ENCODE measurements at regions not wholly inside any gene's neighbourhood (a gene's known extent, or its start where the extent isn't known, plus 50 kb on each side); places are given as distances from the start of the nearest gene placed in this dataset.
A peak's percentile ranks its signal among the peaks of the same experiment; 100 is the strongest.
"Not testable (repeated sequence)": the region's sequence is repeated elsewhere in the genome, so short reads cannot be mapped to it uniquely, and the experiment has no call there.

GRCh38 chr2:106339609-106340008 lies 128.6 kb downstream of the RGPD3 start:
- 72% methylated on average over 3 of the region's 3 CpGs for WGBS
- DNase-seq (ENCODE audit: low read depth in 6 of 9, low spot score in 9 of 9): peak in 2 of 9 donors; percentile 18 to 43
- Histone ChIP-seq H3K27me3 (ENCODE audit: control insufficient read depth in 2 of 2, insufficient read depth in 1 of 2, low read length in 1 of 2) (no peaks in the 10 kb centered on the region), H3K4me3 (ENCODE audit: low read length in 2 of 2) (no peak overlapping the region), H3K27ac (ENCODE audit: low read depth in 1 of 2, low read length in 1 of 2) (no peak overlapping the region), H3K9me3 (ENCODE audit: control insufficient read depth in 2 of 2, insufficient read depth in 1 of 2, low read length in 1 of 2) (peaks cover 0 to 7% of the 10 kb centered on the region in 2 donors), H3K36me3 (ENCODE audit: control insufficient read depth in 2 of 2, insufficient read depth in 2 of 2, low read length in 1 of 2) (no peaks in the 10 kb centered on the region), H3K4me1 (ENCODE audit: control insufficient read depth in 2 of 2, insufficient read depth in 2 of 2, low read length in 2 of 2) (peaks cover 0 to 2% of the 10 kb centered on the region in 2 donors)

GRCh38 chr2:106339132-106339531 lies 129.1 kb downstream of the RGPD3 start:
- H3K4me3 ChIP-seq (ENCODE audit: low read length in 2 of 2): no peak overlapping the region
- H3K9me3 ChIP-seq (ENCODE audit: control insufficient read depth in 2 of 2, insufficient read depth in 1 of 2, low read length in 1 of 2): peaks cover 0 to 7% of the 10 kb centered on the region in 2 donors
- no peak overlapping the region for H3K27ac ChIP-seq (ENCODE audit: low read depth in 1 of 2, low read length in 1 of 2)
- H3K4me1 ChIP-seq (ENCODE audit: control insufficient read depth in 2 of 2, insufficient read depth in 2 of 2, low read length in 2 of 2): peaks cover 0 to 2% of the 10 kb centered on the region in 2 donors
- no peak for DNase-seq (ENCODE audit: low read depth in 6 of 9, low spot score in 9 of 9)
- 96% methylated on average over 5 of the region's 5 CpGs for WGBS
- H3K27me3 ChIP-seq (ENCODE audit: control insufficient read depth in 2 of 2, insufficient read depth in 1 of 2, low read length in 1 of 2): no peaks in the 10 kb centered on the region
- H3K36me3 ChIP-seq (ENCODE audit: control insufficient read depth in 2 of 2, insufficient read depth in 2 of 2, low read length in 1 of 2): no peaks in the 10 kb centered on the region

GRCh38 chr2:106338043-106338442 lies 130.2 kb downstream of the RGPD3 start:
- no peaks in the 10 kb centered on the region for H3K36me3 ChIP-seq (ENCODE audit: control insufficient read depth in 2 of 2, insufficient read depth in 2 of 2, low read length in 1 of 2)
- no peak for DNase-seq (ENCODE audit: low read depth in 6 of 9, low spot score in 9 of 9)
- peaks cover 0 to 2% of the 10 kb centered on the region in 2 donors for H3K4me1 ChIP-seq (ENCODE audit: control insufficient read depth in 2 of 2, insufficient read depth in 2 of 2, low read length in 2 of 2)
- WGBS: 95% methylated on average over 5 of the region's 5 CpGs
- H3K27ac ChIP-seq (ENCODE audit: low read depth in 1 of 2, low read length in 1 of 2): no peak overlapping the region
- H3K4me3 ChIP-seq (ENCODE audit: low read length in 2 of 2): no peak overlapping the region
- peaks cover 0 to 4% of the 10 kb centered on the region in 2 donors for H3K9me3 ChIP-seq (ENCODE audit: control insufficient read depth in 2 of 2, insufficient read depth in 1 of 2, low read length in 1 of 2)
- H3K27me3 ChIP-seq (ENCODE audit: control insufficient read depth in 2 of 2, insufficient read depth in 1 of 2, low read length in 1 of 2): no peaks in the 10 kb centered on the region

- DNase-seq (ENCODE audit: low read depth in 6 of 9, low spot score in 9 of 9): no peak
- no peaks in the 10 kb centered on the region for H3K27me3 ChIP-seq (ENCODE audit: control insufficient read depth in 2 of 2, insufficient read depth in 1 of 2, low read length in 1 of 2)
- no peak overlapping the region for H3K4me3 ChIP-seq (ENCODE audit: low read length in 2 of 2)
- no peak overlapping the region for H3K27ac ChIP-seq (ENCODE audit: low read depth in 1 of 2, low read length in 1 of 2)
- H3K36me3 ChIP-seq (ENCODE audit: control insufficient read depth in 2 of 2, insufficient read depth in 2 of 2, low read length in 1 of 2): no peaks in the 10 kb centered on the region
- 75% methylated on average over 2 of the region's 2 CpGs for WGBS
- H3K9me3 ChIP-seq (ENCODE audit: control insufficient read depth in 2 of 2, insufficient read depth in 1 of 2, low read length in 1 of 2): peaks cover 0 to 4% of the 10 kb centered on the region in 2 donors
- peaks cover 6 to 11% of the 10 kb centered on the region in 2 donors for H3K4me1 ChIP-seq (ENCODE audit: control insufficient read depth in 2 of 2, insufficient read depth in 2 of 2, low read length in 2 of 2)
Observed at GRCh38 chr2:106336737-106337136, 131.5 kb downstream of the RGPD3 start.

GRCh38 chr2:106336108-106336507 lies 132.1 kb downstream of the RGPD3 start:
- Histone ChIP-seq H3K27me3 (ENCODE audit: control insufficient read depth in 2 of 2, insufficient read depth in 1 of 2, low read length in 1 of 2) (no peaks in the 10 kb centered on the region), H3K9me3 (ENCODE audit: control insufficient read depth in 2 of 2, insufficient read depth in 1 of 2, low read length in 1 of 2) (peaks cover 0 to 4% of the 10 kb centered on the region in 2 donors), H3K4me1 (ENCODE audit: control insufficient read depth in 2 of 2, insufficient read depth in 2 of 2, low read length in 2 of 2) (peaks cover 6 to 12% of the 10 kb centered on the region in 2 donors), H3K4me3 (ENCODE audit: low read length in 2 of 2) (no peak overlapping the region), H3K36me3 (ENCODE audit: control insufficient read depth in 2 of 2, insufficient read depth in 2 of 2, low read length in 1 of 2) (no peaks in the 10 kb centered on the region), H3K27ac (ENCODE audit: low read depth in 1 of 2, low read length in 1 of 2) (no peak overlapping the region)
- DNase-seq (ENCODE audit: low read depth in 6 of 9, low spot score in 9 of 9): no peak
- 94% methylated on average over 4 of the region's 4 CpGs for WGBS

- no peaks in the 10 kb centered on the region for H3K36me3 ChIP-seq (ENCODE audit: control insufficient read depth in 2 of 2, insufficient read depth in 2 of 2, low read length in 1 of 2)
- peaks cover 0 to 4% of the 10 kb centered on the region in 2 donors for H3K9me3 ChIP-seq (ENCODE audit: control insufficient read depth in 2 of 2, insufficient read depth in 1 of 2, low read length in 1 of 2)
- WGBS: 96% methylated on average over 4 of the region's 4 CpGs
- no peak overlapping the region for H3K4me3 ChIP-seq (ENCODE audit: low read length in 2 of 2)
- H3K4me1 ChIP-seq (ENCODE audit: control insufficient read depth in 2 of 2, insufficient read depth in 2 of 2, low read length in 2 of 2): peaks cover 6 to 12% of the 10 kb centered on the region in 2 donors
- no peaks in the 10 kb centered on the region for H3K27me3 ChIP-seq (ENCODE audit: control insufficient read depth in 2 of 2, insufficient read depth in 1 of 2, low read length in 1 of 2)
- no peak for DNase-seq (ENCODE audit: low read depth in 6 of 9, low spot score in 9 of 9)
- H3K27ac ChIP-seq (ENCODE audit: low read depth in 1 of 2, low read length in 1 of 2): no peak overlapping the region
Observed at GRCh38 chr2:106334802-106335201, 133.4 kb downstream of the RGPD3 start.

GRCh38 chr2:106333253-106333873 lies 134.8 kb downstream of the RGPD3 start:
- not testable (repeated sequence) for H3K27me3 ChIP-seq (ENCODE audit: control insufficient read depth in 2 of 2, insufficient read depth in 1 of 2, low read length in 1 of 2); DNase-seq (ENCODE audit: low read depth in 6 of 9, low spot score in 9 of 9); H3K9me3 ChIP-seq (ENCODE audit: control insufficient read depth in 2 of 2, insufficient read depth in 1 of 2, low read length in 1 of 2); H3K27ac ChIP-seq (ENCODE audit: low read depth in 1 of 2, low read length in 1 of 2); H3K4me3 ChIP-seq (ENCODE audit: low read length in 2 of 2); H3K36me3 ChIP-seq (ENCODE audit: control insufficient read depth in 2 of 2, insufficient read depth in 2 of 2, low read length in 1 of 2)
- peaks cover 6 to 12% of the 10 kb centered on the region in 2 donors for H3K4me1 ChIP-seq (ENCODE audit: control insufficient read depth in 2 of 2, insufficient read depth in 2 of 2, low read length in 2 of 2)
- 82% methylated on average over 10 of the region's 10 CpGs for WGBS

GRCh38 chr2:106332054-106332453 lies 136.2 kb downstream of the RGPD3 start:
- H3K4me1 ChIP-seq (ENCODE audit: control insufficient read depth in 2 of 2, insufficient read depth in 2 of 2, low read length in 2 of 2): peaks cover 6 to 9% of the 10 kb centered on the region in 2 donors
- H3K36me3 ChIP-seq (ENCODE audit: control insufficient read depth in 2 of 2, insufficient read depth in 2 of 2, low read length in 1 of 2): no peaks in the 10 kb centered on the region
- DNase-seq (ENCODE audit: low read depth in 6 of 9, low spot score in 9 of 9): peak in 6 of 9 donors; percentile 7 to 61 (median 23)
- H3K27ac ChIP-seq (ENCODE audit: low read depth in 1 of 2, low read length in 1 of 2): no peak overlapping the region
- no peaks in the 10 kb centered on the region for H3K27me3 ChIP-seq (ENCODE audit: control insufficient read depth in 2 of 2, insufficient read depth in 1 of 2, low read length in 1 of 2)
- no peak overlapping the region for H3K4me3 ChIP-seq (ENCODE audit: low read length in 2 of 2)
- WGBS: 52% methylated on average over 4 of the region's 4 CpGs
- peaks cover 0 to 4% of the 10 kb centered on the region in 2 donors for H3K9me3 ChIP-seq (ENCODE audit: control insufficient read depth in 2 of 2, insufficient read depth in 1 of 2, low read length in 1 of 2)

- not testable (repeated sequence) for H3K4me1 ChIP-seq (ENCODE audit: control insufficient read depth in 2 of 2, insufficient read depth in 2 of 2, low read length in 2 of 2); H3K9me3 ChIP-seq (ENCODE audit: control insufficient read depth in 2 of 2, insufficient read depth in 1 of 2, low read length in 1 of 2); H3K27me3 ChIP-seq (ENCODE audit: control insufficient read depth in 2 of 2, insufficient read depth in 1 of 2, low read length in 1 of 2); H3K27ac ChIP-seq (ENCODE audit: low read depth in 1 of 2, low read length in 1 of 2); H3K4me3 ChIP-seq (ENCODE audit: low read length in 2 of 2); DNase-seq (ENCODE audit: low read depth in 6 of 9, low spot score in 9 of 9); H3K36me3 ChIP-seq (ENCODE audit: control insufficient read depth in 2 of 2, insufficient read depth in 2 of 2, low read length in 1 of 2)
- WGBS: 73% methylated on average over 11 of the region's 11 CpGs
Observed at GRCh38 chr2:106330384-106331261, 136.5 kb upstream of the UXS1 start.
